ENCODE measurements at regions not wholly inside any gene's neighbourhood (a gene's known extent, or its start where the extent isn't known, plus 50 kb on each side); places are given as distances from the start of the nearest gene placed in this dataset.
"Not testable (repeated sequence)": the region's sequence is repeated elsewhere in the genome, so short reads cannot be mapped to it uniquely, and the experiment has no call there.

GRCh38 chr21:27917966-27918365 is 951.1 kb upstream of the ADAMTS5 start:
- TF ChIP-seq CTCF, POLR2A, POLR2AphosphoS5, EP300 (IDR thresholded peaks at IDR 0.05): not testable (repeated sequence)
